Activated CD4-positive, alpha-beta T cell treated with anti-CD3 and anti-CD28 coated beads for 36 hours (primary cell): ENCODE measurements at regions not wholly inside any gene's neighbourhood (a gene's known extent, or its start where the extent isn't known, plus 50 kb on each side); places are given as distances from the start of the nearest gene placed in this dataset.

Source experiments
- ATAC-seq: fragments of 200-7000 bp; cut with Tn5 transposase; one replicate; pipeline ENCODE4 v1.10.0; 2021; ENCODE audit warnings: mild to moderate bottlenecking, moderate library complexity
- CTCF ChIA-PET: fragments of 350-600 bp; sonication (Branson Sonifier 250); formaldehyde crosslinking; loops from one replicate; lab custom pipeline; 2021; ENCODE audit warnings: antibody characterized with exemption; lab: Charles Lee
- POLR2A ChIA-PET: fragments of 350-600 bp; sonication (Branson Sonifier 250); formaldehyde crosslinking; loops from one replicate; lab custom pipeline; 2021; ENCODE audit warnings: antibody characterized with exemption, inconsistent platforms; lab: Charles Lee
- DNase-seq: peaks from one replicate; pipeline ENCODE4 v3.0.0-alpha.2; 2020
- H3K27ac Mint-ChIP-seq: one replicate; pipeline ENCODE4 v1.8.0; 2021; ENCODE audit warnings: mixed read lengths
- H3K27me3 Mint-ChIP-seq: one replicate; pipeline ENCODE4 v1.8.0; 2021; ENCODE audit warnings: mixed read lengths
- H3K36me3 Mint-ChIP-seq: one replicate; pipeline ENCODE4 v1.8.0; 2021; ENCODE audit warnings: low read depth, mixed read lengths
- H3K4me1 Mint-ChIP-seq: one replicate; pipeline ENCODE4 v1.8.0; 2021; ENCODE audit warnings: mixed read lengths
- H3K4me3 Mint-ChIP-seq: one replicate; pipeline ENCODE4 v1.8.0; 2021; ENCODE audit warnings: mild to moderate bottlenecking, moderate library complexity, mixed read lengths
- H3K9me3 Mint-ChIP-seq: one replicate; pipeline ENCODE4 v1.8.0; 2021; ENCODE audit warnings: low read depth, mixed read lengths
- intact Hi-C, 2 experiments: fragments of 100-400 bp; cut with DNase I in 1 of 2; cut with micrococcal nuclease in 1 of 2; formaldehyde crosslinking; loops; one replicate each; pipeline versions ENCODE4 v1.14.2 to v1.15.1; 2022 to 2024; cut with DNase I, micrococcal nuclease

- CTCF ChIA-PET, result interaction anchor here (0.5 to 1.5 kb wide), 2 partner anchors 16 to 658 kb away, joined by 3 read pairs; no protein-coding TSS in a partner anchor
- H3K27me3 Mint-ChIP-seq, result no peaks in the 10 kb centered on the region
- DNase-seq (no peak), ATAC-seq (no peak)
- intact Hi-C loops, result no loop called here
- H3K4me3 Mint-ChIP-seq, result no peak overlapping the region
- no peak overlapping the region for H3K27ac Mint-ChIP-seq
- no peaks in the 10 kb centered on the region for H3K4me1 Mint-ChIP-seq
- POLR2A ChIA-PET, result no interaction called here
- peaks cover 60% of the 10 kb centered on the region for H3K36me3 Mint-ChIP-seq
- H3K9me3 Mint-ChIP-seq, result no peaks in the 10 kb centered on the region
These were observed 198.2 kb upstream of the RGS6 start for GRCh38 chr14:71734076-71734475.

- Mint-ChIP-seq H3K4me1 (no peaks in the 10 kb centered on the region), H3K9me3 (no peaks in the 10 kb centered on the region), H3K4me3 (no peak overlapping the region), H3K27me3 (no peaks in the 10 kb centered on the region), H3K36me3 (peaks cover 54% of the 10 kb centered on the region), H3K27ac (no peak overlapping the region)
- DNase-seq (no peak), ATAC-seq (no peak)
- ChIA-PET CTCF (interaction anchor here (0.5 kb wide), 1 partner anchor 659 kb away, joined by 3 read pairs; no protein-coding TSS in a partner anchor), POLR2A (no interaction called here)
- intact Hi-C loops, result no loop called here
These were observed 197.3 kb upstream of the RGS6 start for GRCh38 chr14:71734885-71735284.

GRCh38 chr14:71737760-71738159, 194.5 kb upstream of the RGS6 start:
- H3K4me3 Mint-ChIP-seq, result no peak overlapping the region
- ChIA-PET POLR2A (no interaction called here), CTCF (interaction anchor here (0.9 kb wide), 1 partner anchor 18 kb away, joined by 3 read pairs; no protein-coding TSS in a partner anchor)
- ATAC-seq, result no peak
- H3K36me3 Mint-ChIP-seq, result peaks cover 38% of the 10 kb centered on the region
- H3K27ac Mint-ChIP-seq, result peak overlapping the region; percentile 12
- intact Hi-C loops, result no loop called here
- H3K27me3 Mint-ChIP-seq, result no peaks in the 10 kb centered on the region
- H3K4me1 Mint-ChIP-seq, result no peaks in the 10 kb centered on the region
- DNase-seq, result no peak
- H3K9me3 Mint-ChIP-seq, result no peaks in the 10 kb centered on the region

- intact Hi-C loops, result no loop called here
- Mint-ChIP-seq H3K27ac (no peak overlapping the region), H3K9me3 (no peaks in the 10 kb centered on the region), H3K4me1 (no peaks in the 10 kb centered on the region), H3K27me3 (no peaks in the 10 kb centered on the region), H3K36me3 (peaks cover 33% of the 10 kb centered on the region), H3K4me3 (no peak overlapping the region)
- POLR2A ChIA-PET, result no interaction called here
- DNase-seq (no peak), ATAC-seq (no peak)
- CTCF ChIA-PET, result interaction anchor here (0.7 to 1.7 kb wide), 6 partner anchors 9 to 415 kb away, joined by 3 to 7 read pairs (median 3); no protein-coding TSS in a partner anchor
These were observed 192.8 kb upstream of the RGS6 start for GRCh38 chr14:71739273-71739990.

- DNase-seq (no peak), ATAC-seq (no peak)
- intact Hi-C loops, result no loop called here
- ChIA-PET CTCF (interaction anchor here (0.8 to 1.7 kb wide), 3 partner anchors 11 to 601 kb away, joined by 3 to 4 read pairs (median 3); no protein-coding TSS in a partner anchor), POLR2A (no interaction called here)
- Mint-ChIP-seq H3K4me3 (no peak overlapping the region), H3K27me3 (no peaks in the 10 kb centered on the region), H3K36me3 (peaks cover 17% of the 10 kb centered on the region), H3K27ac (no peak overlapping the region), H3K9me3 (no peaks in the 10 kb centered on the region), H3K4me1 (no peaks in the 10 kb centered on the region)
These were observed 191.0 kb upstream of the RGS6 start for GRCh38 chr14:71741241-71741640.

GRCh38 chr14:71742485-71742884, 189.7 kb upstream of the RGS6 start:
- intact Hi-C loops, result no loop called here
- CTCF ChIA-PET, result interaction anchor here (1.0 kb wide), 2 partner anchors 53 to 754 kb away, joined by 3 read pairs; no protein-coding TSS in a partner anchor

GRCh38 chr14:71745072-71745471, 187.2 kb upstream of the RGS6 start:
- POLR2A ChIA-PET, result no interaction called here
- intact Hi-C loops, result no loop called here
- no peak overlapping the region for H3K27ac Mint-ChIP-seq

More at GRCh38 chr14:71742485-71742884, 189.7 kb upstream of the RGS6 start:
- POLR2A ChIA-PET, result no interaction called here
- H3K36me3 Mint-ChIP-seq, result peaks cover 7% of the 10 kb centered on the region
- H3K27ac Mint-ChIP-seq, result no peak overlapping the region
- ATAC-seq (no peak), DNase-seq (no peak)
- peaks cover under 1% of the 10 kb centered on the region for H3K9me3 Mint-ChIP-seq
- no peak overlapping the region for H3K4me3 Mint-ChIP-seq
- H3K27me3 Mint-ChIP-seq, result no peaks in the 10 kb centered on the region
- H3K4me1 Mint-ChIP-seq, result no peaks in the 10 kb centered on the region

GRCh38 chr14:71748196-71748595, 184.0 kb upstream of the RGS6 start:
- Mint-ChIP-seq H3K9me3 (peaks cover 9% of the 10 kb centered on the region), H3K4me1 (peaks cover 3% of the 10 kb centered on the region), H3K27me3 (no peaks in the 10 kb centered on the region), H3K27ac (no peak overlapping the region), H3K36me3 (peaks cover 6% of the 10 kb centered on the region), H3K4me3 (no peak overlapping the region)
- intact Hi-C loops, result no loop called here
- no peak for ATAC-seq
- DNase-seq, result no peak
- ChIA-PET CTCF (interaction anchor here (1.3 kb wide), 1 partner anchor 107 kb away, joined by 3 read pairs; no protein-coding TSS in a partner anchor), POLR2A (no interaction called here)

More at GRCh38 chr14:71745072-71745471, 187.2 kb upstream of the RGS6 start:
- Mint-ChIP-seq H3K4me1 (no peaks in the 10 kb centered on the region), H3K27me3 (no peaks in the 10 kb centered on the region), H3K36me3 (peaks cover 6% of the 10 kb centered on the region), H3K4me3 (no peak overlapping the region), H3K9me3 (peaks cover 9% of the 10 kb centered on the region)
- CTCF ChIA-PET, result no interaction called here
- no peak for DNase-seq
- no peak for ATAC-seq

- ATAC-seq (no peak), DNase-seq (no peak)
- Mint-ChIP-seq H3K27me3 (no peaks in the 10 kb centered on the region), H3K36me3 (peaks cover 6% of the 10 kb centered on the region), H3K9me3 (peaks cover 9% of the 10 kb centered on the region), H3K27ac (no peak overlapping the region), H3K4me3 (no peak overlapping the region), H3K4me1 (peaks cover 3% of the 10 kb centered on the region)
- ChIA-PET CTCF (interaction anchor here (0.6 to 3.8 kb wide), 8 partner anchors 106 to 1996 kb away, joined by 3 to 41 read pairs (median 3); no protein-coding TSS in a partner anchor), POLR2A (interaction anchor here (0.6 kb wide), 1 partner anchor 136 kb away, joined by 3 read pairs; no protein-coding TSS in a partner anchor)
- intact Hi-C loops, result loop anchor here in 1 of 2 experiments (5.0 kb wide), 1 partner anchor 347 kb away; no protein-coding TSS in a partner anchor
These were observed 182.5 kb upstream of the RGS6 start for GRCh38 chr14:71749613-71750238.

GRCh38 chr14:71751264-71751663, 181.0 kb upstream of the RGS6 start:
- H3K27ac Mint-ChIP-seq, result no peak overlapping the region
- peaks cover 3% of the 10 kb centered on the region for H3K4me1 Mint-ChIP-seq
- no peak overlapping the region for H3K4me3 Mint-ChIP-seq
- peaks cover 6% of the 10 kb centered on the region for H3K36me3 Mint-ChIP-seq
- intact Hi-C loops, result loop anchor here in 1 of 2 experiments (5.0 kb wide), 1 partner anchor 349 kb away; no protein-coding TSS in a partner anchor
- ChIA-PET POLR2A (no interaction called here), CTCF (interaction anchor here (1.3 to 3.8 kb wide), 2 partner anchors 609 to 615 kb away, joined by 3 to 41 read pairs; no protein-coding TSS in a partner anchor)
- ATAC-seq, result peak; percentile 12
- no peak for DNase-seq
- H3K27me3 Mint-ChIP-seq, result no peaks in the 10 kb centered on the region
- H3K9me3 Mint-ChIP-seq, result peaks cover 9% of the 10 kb centered on the region

- POLR2A ChIA-PET, result no interaction called here
These were observed 180.0 kb upstream of the RGS6 start for GRCh38 chr14:71752111-71752738.

More at GRCh38 chr14:71752111-71752738, 180.0 kb upstream of the RGS6 start:
- CTCF ChIA-PET, result interaction anchor here (0.7 to 3.8 kb wide), 29 partner anchors 8 to 1580 kb away, joined by 3 to 41 read pairs (median 4); no protein-coding TSS in a partner anchor
- H3K9me3 Mint-ChIP-seq, result peaks cover 9% of the 10 kb centered on the region
- DNase-seq (no peak), ATAC-seq (no peak)
- H3K36me3 Mint-ChIP-seq, result peaks cover 6% of the 10 kb centered on the region
- H3K27me3 Mint-ChIP-seq, result no peaks in the 10 kb centered on the region
- peaks cover 3% of the 10 kb centered on the region for H3K4me1 Mint-ChIP-seq
- intact Hi-C loops, result loop anchor here (2.0 to 5.0 kb wide), 3 partner anchors 350 to 431 kb away; partner anchors contain the start of gene SIPA1L1 (in 1 of the 2)
- no peak overlapping the region for H3K27ac Mint-ChIP-seq
- H3K4me3 Mint-ChIP-seq, result no peak overlapping the region
